H7 (cell line): ENCODE measurements at regions not wholly inside any gene's neighbourhood (a gene's known extent, or its start where the extent isn't known, plus 50 kb on each side); places are given as distances from the start of the nearest gene placed in this dataset.
"Not testable (repeated sequence)": the region's sequence is repeated elsewhere in the genome, so short reads cannot be mapped to it uniquely, and the experiment has no call there.

Experiments
- DNase-seq: peaks from one replicate; pipeline ENCODE4 v3.0.0; 2012
- H3K27me3 ChIP-seq: 2 replicates; pipeline ENCODE4 v1.6.0; 2011; ENCODE audit warnings: mild to moderate bottlenecking, low read length; ENCODE audit not compliant: control insufficient read depth, insufficient read depth
- H3K36me3 ChIP-seq: replicated peaks from 2 replicates; pipeline ENCODE4 v1.5.1; 2011; ENCODE audit warnings: low read length; ENCODE audit not compliant: control insufficient read depth, insufficient read depth
- H3K4me3 ChIP-seq: 2 replicates; pipeline ENCODE4 v1.5.1; 2011; ENCODE audit warnings: low read depth, mild to moderate bottlenecking, control low read depth, low read length, moderate library complexity; ENCODE audit not compliant: insufficient read depth

GRCh38 chr20:12582710-12583109 lies 426.1 kb upstream of the SPTLC3 start:
- not testable (repeated sequence) for DNase-seq, H3K36me3 ChIP-seq, H3K27me3 ChIP-seq, H3K4me3 ChIP-seq

- Histone ChIP-seq H3K36me3 (no peaks in the 10 kb centered on the region), H3K4me3 (no peak overlapping the region), H3K27me3 (no peaks in the 10 kb centered on the region)
- DNase-seq = no peak
Observed at GRCh38 chr20:12591949-12592470, 416.8 kb upstream of the SPTLC3 start.

DNA sequence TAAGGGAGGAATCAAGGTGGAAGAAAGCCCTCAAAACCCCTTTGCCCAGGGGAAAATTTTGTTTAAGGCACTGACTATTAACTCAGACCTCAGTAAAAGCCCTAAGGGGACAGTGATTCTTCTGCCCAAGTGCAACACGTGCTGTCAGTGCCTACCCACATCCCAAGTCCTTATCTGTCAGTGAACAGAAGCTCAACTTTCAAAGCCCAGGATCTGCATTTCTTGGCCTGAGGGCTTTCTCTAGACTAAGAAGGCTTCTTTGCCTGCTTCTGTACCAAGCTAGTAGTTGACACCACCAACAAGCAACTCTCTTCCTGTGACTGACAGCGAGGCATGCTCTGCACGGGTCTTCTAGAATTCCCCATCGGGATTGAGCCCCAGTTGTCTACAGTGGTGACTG lies 416.0 kb upstream of the SPTLC3 start:
- no peaks in the 10 kb centered on the region for H3K27me3 ChIP-seq
- H3K36me3 ChIP-seq = no peaks in the 10 kb centered on the region
- DNase-seq = no peak
- H3K4me3 ChIP-seq = no peak overlapping the region

DNA sequence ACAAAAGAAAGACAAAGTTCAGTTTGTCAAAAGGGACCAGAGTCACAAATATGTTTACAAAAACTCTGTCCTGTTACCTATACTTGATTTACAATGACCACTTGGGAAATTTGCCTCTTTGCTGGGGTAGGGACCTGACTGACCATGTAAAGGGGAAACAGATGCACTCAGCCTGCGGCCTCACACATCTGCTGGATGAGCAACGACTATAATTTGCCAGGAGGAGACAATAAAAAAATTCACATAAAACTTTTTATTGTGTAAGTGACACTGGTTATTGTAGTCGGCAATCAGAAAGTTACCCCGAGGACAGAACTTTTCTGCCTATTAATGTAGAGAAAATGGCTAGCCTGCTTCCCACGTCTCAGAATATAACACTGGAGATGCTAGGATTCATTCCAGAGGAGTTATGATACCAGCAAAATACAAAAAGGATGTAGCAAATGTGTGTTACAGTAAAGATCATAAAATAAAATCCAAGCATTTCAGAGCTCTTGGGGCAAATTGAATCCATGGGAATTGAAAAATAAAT lies 415.4 kb upstream of the SPTLC3 start:
- H3K27me3 ChIP-seq = no peaks in the 10 kb centered on the region
- DNase-seq = no peak
- H3K4me3 ChIP-seq = no peak overlapping the region
- H3K36me3 ChIP-seq = no peaks in the 10 kb centered on the region

GRCh38 chr20:12594410-12595088 lies 414.2 kb upstream of the SPTLC3 start:
- H3K4me3 ChIP-seq = no peak overlapping the region
- H3K36me3 ChIP-seq = no peaks in the 10 kb centered on the region
- no peak for DNase-seq

GRCh38 chr20:12595841-12596240 lies 412.9 kb upstream of the SPTLC3 start:
- Histone ChIP-seq H3K36me3 (no peaks in the 10 kb centered on the region), H3K27me3 (no peaks in the 10 kb centered on the region), H3K4me3 (no peak overlapping the region)
- DNase-seq = no peak

More at GRCh38 chr20:12594410-12595088, 414.2 kb upstream of the SPTLC3 start:
- no peaks in the 10 kb centered on the region for H3K27me3 ChIP-seq

GRCh38 chr20:12596863-12597262 lies 411.9 kb upstream of the SPTLC3 start:
- H3K27me3 ChIP-seq = no peaks in the 10 kb centered on the region
- H3K36me3 ChIP-seq = no peaks in the 10 kb centered on the region
- DNase-seq = no peak
- H3K4me3 ChIP-seq = no peak overlapping the region

- Histone ChIP-seq H3K36me3 (no peaks in the 10 kb centered on the region), H3K27me3 (no peaks in the 10 kb centered on the region)
Observed at GRCh38 chr20:12597551-12597950, 411.2 kb upstream of the SPTLC3 start.

DNA sequence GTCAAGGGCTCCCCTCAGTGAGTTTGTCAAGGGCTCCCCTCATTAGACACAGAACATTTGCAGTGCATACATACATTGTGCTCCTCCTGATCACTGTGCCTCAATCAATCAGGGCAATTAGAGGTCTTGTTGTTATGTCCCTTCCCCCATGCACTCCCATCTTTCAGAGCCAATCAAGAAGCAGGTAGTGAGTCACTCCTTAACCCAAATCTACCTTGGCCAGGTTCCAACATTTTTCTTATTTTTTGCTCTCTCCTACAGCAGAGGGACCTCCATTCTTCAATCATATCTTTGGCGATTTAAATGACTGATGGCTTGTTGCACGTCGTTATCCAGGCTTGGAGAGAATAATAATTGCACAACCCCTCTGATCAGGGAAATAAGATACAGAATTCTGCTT lies 409.9 kb upstream of the SPTLC3 start:
- no peak for DNase-seq
- Histone ChIP-seq H3K36me3 (no peaks in the 10 kb centered on the region), H3K4me3 (no peak overlapping the region), H3K27me3 (no peaks in the 10 kb centered on the region)

More at GRCh38 chr20:12597551-12597950, 411.2 kb upstream of the SPTLC3 start:
- no peak overlapping the region for H3K4me3 ChIP-seq
- DNase-seq = no peak

DNA sequence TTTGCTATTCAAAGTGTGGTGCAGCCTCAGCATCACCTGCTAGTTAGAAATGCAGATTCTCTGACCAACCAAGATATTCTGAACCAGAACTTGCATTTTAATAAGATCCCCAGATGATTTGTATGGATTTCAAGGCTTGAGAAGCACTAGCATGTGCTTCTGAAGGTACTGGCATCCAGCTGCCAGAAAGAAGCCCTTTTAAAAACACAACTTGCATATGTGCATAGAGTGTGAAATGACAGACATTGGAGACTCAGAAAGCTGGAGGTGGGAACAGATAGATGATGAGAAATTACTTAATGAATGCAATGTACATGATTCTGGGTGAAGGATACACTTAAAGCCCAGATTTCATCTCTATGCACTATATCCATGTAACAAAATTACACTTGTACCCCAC lies 409.3 kb upstream of the SPTLC3 start:
- no peaks in the 10 kb centered on the region for H3K27me3 ChIP-seq
- DNase-seq = no peak
- H3K4me3 ChIP-seq = no peak overlapping the region
- H3K36me3 ChIP-seq = no peaks in the 10 kb centered on the region

DNA sequence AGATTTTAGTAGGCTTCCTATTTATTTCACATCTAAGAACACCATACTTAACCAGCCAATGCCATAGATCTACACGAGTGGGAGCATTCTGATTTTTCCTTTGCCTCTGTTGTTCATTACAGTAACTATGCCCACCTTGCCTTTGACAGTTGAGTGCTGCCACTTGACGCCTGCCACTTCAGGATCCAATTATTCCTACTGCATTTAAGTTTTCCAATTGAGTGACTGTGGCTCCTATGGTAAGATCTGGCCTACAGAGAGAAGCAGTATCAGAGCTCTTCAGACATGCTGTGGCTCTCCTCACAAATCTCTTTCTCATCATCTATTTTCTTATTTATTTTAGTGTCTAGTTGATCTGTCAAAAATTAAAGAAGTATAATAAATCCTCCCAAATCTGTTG lies 403.0 kb upstream of the SPTLC3 start:
- no peak overlapping the region for H3K4me3 ChIP-seq
- no peaks in the 10 kb centered on the region for H3K36me3 ChIP-seq
- no peak for DNase-seq
- H3K27me3 ChIP-seq = no peaks in the 10 kb centered on the region

DNA sequence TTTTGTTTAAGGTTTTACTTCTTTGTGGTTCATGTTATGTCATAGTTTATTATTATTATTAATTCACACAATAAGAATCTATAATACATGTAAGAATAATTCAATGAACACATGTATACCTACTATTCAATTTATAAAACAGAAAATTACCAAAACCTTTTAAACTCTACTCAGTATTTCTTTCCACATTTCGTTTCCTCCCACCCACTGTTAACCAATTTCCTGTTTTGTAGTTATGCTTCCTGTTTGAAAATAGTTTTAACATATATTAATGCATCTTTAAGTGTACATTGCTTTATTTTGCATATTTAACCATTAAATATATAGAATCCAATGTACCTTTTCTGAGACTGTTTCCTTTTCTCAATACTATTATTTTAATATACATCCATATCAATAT lies 397.9 kb upstream of the SPTLC3 start:
- H3K36me3 ChIP-seq = no peaks in the 10 kb centered on the region
- no peak overlapping the region for H3K4me3 ChIP-seq

GRCh38 chr20:12614764-12615163 lies 394.0 kb upstream of the SPTLC3 start:
- DNase-seq = no peak
- no peak overlapping the region for H3K4me3 ChIP-seq

More for the DNA sequence above, 397.9 kb upstream of the SPTLC3 start:
- no peak for DNase-seq
- H3K27me3 ChIP-seq = no peaks in the 10 kb centered on the region

GRCh38 chr20:12617076-12617475 lies 391.7 kb upstream of the SPTLC3 start:
- no peaks in the 10 kb centered on the region for H3K36me3 ChIP-seq
- H3K4me3 ChIP-seq = no peak overlapping the region
- no peaks in the 10 kb centered on the region for H3K27me3 ChIP-seq
- no peak for DNase-seq

More at GRCh38 chr20:12614764-12615163, 394.0 kb upstream of the SPTLC3 start:
- no peaks in the 10 kb centered on the region for H3K27me3 ChIP-seq
- no peaks in the 10 kb centered on the region for H3K36me3 ChIP-seq

- no peak overlapping the region for H3K4me3 ChIP-seq
- DNase-seq = no peak
- H3K27me3 ChIP-seq = no peaks in the 10 kb centered on the region
- H3K36me3 ChIP-seq = no peaks in the 10 kb centered on the region
Observed at GRCh38 chr20:12623870-12624269, 384.9 kb upstream of the SPTLC3 start.
